ENCODE measurements at regions not wholly inside any gene's neighbourhood (a gene's known extent, or its start where the extent isn't known, plus 50 kb on each side); places are given as distances from the start of the nearest gene placed in this dataset.
"Not testable (repeated sequence)": the region's sequence is repeated elsewhere in the genome, so short reads cannot be mapped to it uniquely, and the experiment has no call there.

DNA sequence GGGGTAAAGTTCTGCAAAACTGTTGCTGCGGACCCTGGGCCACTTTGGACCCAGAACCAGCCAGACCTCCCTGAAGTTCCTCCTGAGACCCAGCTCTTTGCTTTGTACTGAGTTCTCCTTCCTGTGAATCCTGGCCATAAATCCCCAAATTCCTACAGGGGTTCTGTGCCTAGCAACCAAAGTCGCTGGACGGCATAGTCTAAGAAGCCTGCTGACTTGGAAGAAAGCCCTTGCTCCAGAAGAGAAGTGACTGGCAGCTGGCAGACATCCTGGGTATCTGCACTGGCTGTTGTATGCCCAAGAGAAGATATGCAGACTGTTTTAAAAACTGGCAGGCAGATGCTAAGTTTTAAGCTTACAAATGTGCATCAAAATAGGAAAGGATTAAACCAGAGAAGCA, 99.9 kb upstream of the SLC24A4 start:
- Histone ChIP-seq H3K36me3 (no peaks in the 10 kb centered on the region), H3K4me1 (no peaks in the 10 kb centered on the region), H3K27ac (replicated peaks in 1 of 4) (no peak overlapping the region), H3K27me3 (no peaks in the 10 kb centered on the region), H3K4me3 (no peak overlapping the region), H3K9me3 (no peaks in the 10 kb centered on the region)
- intact Hi-C loops (cut with DNase I) = no loop called here
- TF ChIP-seq CTCF (IDR thresholded peaks at IDR 0.05) = no peak
- no peak for TF ChIP-seq EP300 (IDR thresholded peaks at IDR 0.05)
- no peak for TF ChIP-seq POLR2A (IDR thresholded peaks at IDR 0.05; ENCODE audit: low read depth)
- TF ChIP-seq POLR2AphosphoS5 (IDR thresholded peaks at IDR 0.05) = no peak
- whole genome bisulfite sequencing = 53% methylated on average over 3 of the region's 3 CpGs
- no peak for DNase-seq (ENCODE audit: extremely low spot score)

DNA sequence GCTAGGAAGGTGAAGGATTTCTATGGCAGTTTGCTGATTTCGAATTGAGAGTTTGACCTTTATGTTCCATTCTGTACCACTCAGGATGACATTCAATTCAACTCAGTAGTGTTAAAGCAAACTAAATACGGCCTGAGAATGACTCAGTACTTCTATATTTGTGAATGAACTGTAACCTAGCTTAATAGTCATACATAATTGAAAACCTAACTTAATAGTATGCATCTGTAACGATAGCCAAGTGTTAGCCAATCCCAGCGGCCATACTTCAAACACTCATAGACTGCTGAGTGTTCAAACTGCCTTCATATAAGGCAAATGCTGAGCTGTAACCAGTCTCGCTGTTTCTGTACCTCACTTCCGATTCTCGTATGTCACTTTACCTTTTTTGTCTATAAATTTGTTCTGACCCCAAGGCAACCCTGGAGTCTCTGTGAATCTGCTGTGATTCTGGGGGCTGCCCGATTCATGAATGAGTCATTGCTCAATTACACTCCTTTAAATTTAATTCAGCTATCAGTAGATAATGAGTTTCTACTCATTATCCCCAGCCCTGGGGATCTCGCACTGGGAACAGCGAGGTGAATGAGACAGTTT, 98.5 kb upstream of the SLC24A4 start:
- WGBS = 79% methylated on average over 10 of the region's 10 CpGs
- H3K36me3 ChIP-seq = no peaks in the 10 kb centered on the region
- H3K4me3 ChIP-seq = no peak overlapping the region
- no peak overlapping the region for H3K27ac ChIP-seq (replicated peaks in 1 of 4)
- TF ChIP-seq POLR2AphosphoS5 (IDR thresholded peaks at IDR 0.05) = no peak
- H3K4me1 ChIP-seq = no peaks in the 10 kb centered on the region
- DNase-seq (ENCODE audit: extremely low spot score) = no peak
- intact Hi-C loops (cut with DNase I) = no loop called here
- no peaks in the 10 kb centered on the region for H3K9me3 ChIP-seq
- H3K27me3 ChIP-seq = no peaks in the 10 kb centered on the region

- WGBS = 57% methylated on average over 2 of the region's 2 CpGs
- H3K27me3 ChIP-seq = no peaks in the 10 kb centered on the region
- H3K9me3 ChIP-seq = no peaks in the 10 kb centered on the region
- no peaks in the 10 kb centered on the region for H3K4me1 ChIP-seq
- intact Hi-C loops (cut with DNase I) = no loop called here
- H3K4me3 ChIP-seq = no peak overlapping the region
- no peak for DNase-seq (ENCODE audit: extremely low spot score)
- TF ChIP-seq POLR2A (IDR thresholded peaks at IDR 0.05; ENCODE audit: low read depth) (no peak), EP300 (IDR thresholded peaks at IDR 0.05) (no peak), POLR2AphosphoS5 (IDR thresholded peaks at IDR 0.05) (no peak), CTCF (IDR thresholded peaks at IDR 0.05) (no peak)
- no peak overlapping the region for H3K27ac ChIP-seq (replicated peaks in 1 of 4)
- no peaks in the 10 kb centered on the region for H3K36me3 ChIP-seq
These were observed 97.2 kb upstream of the SLC24A4 start for GRCh38 chr14:92225731-92226130.

GRCh38 chr14:92226166-92226565, 96.8 kb upstream of the SLC24A4 start:
- H3K27ac ChIP-seq (replicated peaks in 1 of 4); H3K4me3 ChIP-seq; H3K9me3 ChIP-seq; H3K27me3 ChIP-seq; DNase-seq (ENCODE audit: extremely low spot score); H3K36me3 ChIP-seq; intact Hi-C loops (cut with DNase I); H3K4me1 ChIP-seq: not testable (repeated sequence)

DNA sequence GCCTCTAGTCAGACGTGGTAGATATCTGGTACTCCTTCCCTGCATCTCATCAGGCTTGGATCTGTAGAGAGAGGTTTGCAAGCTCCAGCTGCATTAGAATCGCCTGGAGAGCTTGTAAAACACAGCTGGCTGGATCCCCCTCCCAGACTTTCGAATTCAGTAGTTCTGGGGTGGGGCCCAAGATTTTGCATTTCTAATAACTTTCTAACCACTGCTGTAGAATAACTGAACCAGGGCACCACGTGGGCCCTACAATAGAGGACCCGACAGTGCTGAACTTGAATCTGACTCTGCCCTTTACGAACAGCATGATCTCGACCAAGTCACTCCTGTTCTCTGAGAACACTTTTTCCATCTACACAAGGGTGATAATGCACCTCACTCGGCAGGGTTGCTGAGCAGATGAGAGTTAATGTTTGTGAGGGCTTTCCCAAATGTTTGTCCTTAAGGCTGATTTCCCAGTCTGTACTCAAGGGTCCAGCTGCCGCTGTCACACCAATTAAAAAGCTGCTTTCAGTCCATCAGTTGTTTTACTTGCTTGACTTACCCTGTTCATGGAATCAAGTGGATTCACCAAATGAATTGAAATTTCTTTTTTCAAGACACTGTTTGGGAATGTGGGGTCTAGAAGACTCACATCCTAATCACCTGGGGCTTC, 86.6 kb upstream of the SLC24A4 start:
- intact Hi-C loops (cut with DNase I) = no loop called here
- H3K27me3 ChIP-seq = peaks cover 0 to 10% (median 0%) of the 10 kb centered on the region in 4 donors
- WGBS = 75% methylated on average over 9 of the region's 9 CpGs
- no peaks in the 10 kb centered on the region for H3K36me3 ChIP-seq
- peaks cover 0 to 9% (median 0%) of the 10 kb centered on the region in 4 donors for H3K9me3 ChIP-seq
- H3K27ac ChIP-seq (replicated peaks in 1 of 4) = no peak overlapping the region
- no peak for TF ChIP-seq POLR2AphosphoS5 (IDR thresholded peaks at IDR 0.05)
- no peak for TF ChIP-seq EP300 (IDR thresholded peaks at IDR 0.05)
- TF ChIP-seq CTCF (IDR thresholded peaks at IDR 0.05) = no peak
- TF ChIP-seq POLR2A (IDR thresholded peaks at IDR 0.05; ENCODE audit: low read depth) = no peak
- H3K4me1 ChIP-seq = no peaks in the 10 kb centered on the region
- H3K4me3 ChIP-seq = no peak overlapping the region
- DNase-seq (ENCODE audit: extremely low spot score) = no peak

GRCh38 chr14:92240658-92241057, 82.3 kb upstream of the SLC24A4 start:
- no peak for DNase-seq (ENCODE audit: extremely low spot score)
- TF ChIP-seq POLR2AphosphoS5 (IDR thresholded peaks at IDR 0.05) = no peak
- no peak for TF ChIP-seq CTCF (IDR thresholded peaks at IDR 0.05)
- no peak for TF ChIP-seq EP300 (IDR thresholded peaks at IDR 0.05)
- TF ChIP-seq POLR2A (IDR thresholded peaks at IDR 0.05; ENCODE audit: low read depth) = no peak
- no peak overlapping the region for H3K4me3 ChIP-seq
- 88% methylated on average over 5 of the region's 5 CpGs for WGBS
- intact Hi-C loops (cut with DNase I) = no loop called here
- H3K27ac ChIP-seq (replicated peaks in 1 of 4) = no peak overlapping the region
- H3K9me3 ChIP-seq = peaks cover 0 to 16% (median 11%) of the 10 kb centered on the region in 4 donors
- H3K4me1 ChIP-seq = no peaks in the 10 kb centered on the region
- H3K36me3 ChIP-seq = no peaks in the 10 kb centered on the region
- no peaks in the 10 kb centered on the region for H3K27me3 ChIP-seq

All from esophagus muscularis mucosa (tissue), 4 donors.